ENCODE measurements at regions not wholly inside any gene's neighbourhood (a gene's known extent, or its start where the extent isn't known, plus 50 kb on each side); places are given as distances from the start of the nearest gene placed in this dataset.

DNA sequence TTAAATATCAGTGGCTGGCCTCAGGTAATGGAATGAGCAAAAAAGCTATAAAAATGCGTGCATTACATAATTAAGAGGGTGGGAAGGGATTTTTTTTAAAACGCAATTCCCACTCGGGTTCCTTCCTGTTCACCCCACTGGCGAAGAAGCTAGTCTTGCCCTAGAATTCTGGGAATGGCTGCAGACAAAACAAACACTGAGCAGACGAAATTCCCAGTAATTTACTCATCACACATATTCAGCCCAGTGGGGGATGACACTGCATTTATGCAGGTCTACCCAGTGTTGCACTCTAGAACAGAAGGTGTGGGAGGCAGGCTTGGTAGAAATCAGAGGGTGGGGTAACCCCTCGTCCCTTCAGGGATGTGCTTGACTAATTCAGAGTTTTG is 2695.0 kb upstream of the DEFB115 start:
- TF ChIP-seq CTCF (conservative IDR thresholded peaks at IDR 0.05; ENCODE audit: low read length) (no peak), EZH2phosphoT487 (IDR thresholded peaks at IDR 0.05; ENCODE audit: borderline replicate concordance, low read depth, low read length) (no peak)

Data from OCI-LY7 (cell line).